A549 (cell line): ENCODE measurements at regions not wholly inside any gene's neighbourhood (a gene's known extent, or its start where the extent isn't known, plus 50 kb on each side); places are given as distances from the start of the nearest gene placed in this dataset.

Experiments used
- ATAC-seq, 2 experiments: fragments of 200-7000 bp in 1 of 2; fragments of >200 bp in 1 of 2; cut with Nextera tagmentation in 1 of 2; cut with Tn5 transposase in 1 of 2; 3 replicates each; pipeline versions ENCODE4 v1.8.0 to v1.9.1; 2018 to 2020; ENCODE audit warnings: mild to moderate bottlenecking in 1 of 2, moderate library complexity in 1 of 2
- CTCF ChIA-PET: fragments of 300-600 bp; sonication (Branson Sonifier 250); formaldehyde crosslinking; extraction: SDS; loops from one replicate; lab custom pipeline; 2021; ENCODE audit warnings: antibody characterized with exemption, inconsistent platforms; lab: Yijun Ruan, JAX
- POLR2A ChIA-PET: fragments of 350-600 bp; formaldehyde crosslinking; extraction: SDS; loops from one replicate; lab custom pipeline; 2021; ENCODE audit warnings: antibody characterized with exemption, inconsistent platforms; lab: Yijun Ruan, JAX
- DNase-seq, 2 experiments: peaks; one replicate each; pipeline versions ENCODE4 v3.0.0 to v3.0.0-alpha.2; 2011 to 2016; ENCODE audit warnings: low read depth in 1 of 2, low spot score in 1 of 2
- FAIRE-seq: peaks from 2 replicates; lab custom pipeline; 2011; peaks lifted over from hg19 to GRCh38; lab: Jason Lieb, UNC
- H3K27ac ChIP-seq, 2 experiments: fragments of >200 bp; sonication (Bioruptor Twin); formaldehyde crosslinking; 3 replicates each; pipeline ENCODE4 v1.5.1; 2016 to 2017
- H3K4me1 ChIP-seq: fragments of >200 bp; sonication (Bioruptor Twin); formaldehyde crosslinking; 3 replicates; pipeline ENCODE4 v1.6.1; 2016
- H3K4me2 ChIP-seq: fragments of >200 bp; sonication (Bioruptor Twin); formaldehyde crosslinking; 3 replicates; pipeline ENCODE4 v1.6.1; 2016
- H3K4me3 ChIP-seq: fragments of >200 bp; sonication (Bioruptor Twin); formaldehyde crosslinking; 3 replicates; pipeline ENCODE4 v1.5.1; 2016
- H3K9me3 ChIP-seq: fragments of >200 bp; sonication (Bioruptor Twin); formaldehyde crosslinking; 3 replicates; pipeline ENCODE4 v1.6.1; 2016
- ATOH8 ChIP-seq: fragments of 250-450 bp; sonication (Bioruptor Pico); IDR thresholded peaks from 2 replicates; pipeline ENCODE4 v1.5.0; 2020; ENCODE audit warnings: low read depth, mild to moderate bottlenecking, moderate library complexity
- BCL3 ChIP-seq: fragments of >200 bp; sonication (Bioruptor Twin); formaldehyde crosslinking; IDR thresholded peaks from 3 replicates; pipeline ENCODE4 v1.6.1; 2016
- CBX8 ChIP-seq: fragments of 200-600 bp; sonication (generic); IDR thresholded peaks from 2 replicates; pipeline ENCODE4 v1.6.1; 2016
- CEBPB ChIP-seq, 2 experiments: fragments of >200 bp in 1 of 2; sonication (Bioruptor Twin) in 1 of 2; formaldehyde crosslinking in 1 of 2; IDR thresholded peaks; 2 replicates each; pipeline ENCODE4 v1.6.1; 2012 to 2016
- CHD4 ChIP-seq: fragments of 200-600 bp; sonication (generic); IDR thresholded peaks from 2 replicates; pipeline ENCODE4 v1.6.1; 2016; ENCODE audit warnings: antibody characterized with exemption, mild to moderate bottlenecking, borderline replicate concordance
- CTCF ChIP-seq: fragments of >200 bp; sonication (Bioruptor Twin); formaldehyde crosslinking; IDR thresholded peaks from 3 replicates; pipeline ENCODE4 v1.5.1; 2016
- E2F6 ChIP-seq: IDR thresholded peaks from 2 replicates; pipeline ENCODE4 v1.6.1; 2012; ENCODE audit warnings: low read depth, borderline replicate concordance
- EHMT2 ChIP-seq: fragments of 200-600 bp; sonication (generic); IDR thresholded peaks from 2 replicates; pipeline ENCODE4 v1.6.1; 2016; ENCODE audit warnings: antibody characterized with exemption, low read depth, mild to moderate bottlenecking, moderate library complexity
- EP300 ChIP-seq, 2 experiments: fragments of >200 bp; sonication (Bioruptor Twin); formaldehyde crosslinking; IDR thresholded peaks; 2 replicates in 1 of 2; 3 replicates in 1 of 2; pipeline ENCODE4 v1.6.1; 2016 to 2017
- ESRRA ChIP-seq: fragments of 150-350 bp; IDR thresholded peaks from 2 replicates; pipeline ENCODE4 v1.6.1; 2014; ENCODE audit warnings: mild to moderate bottlenecking, low read length, borderline replicate concordance
- FOSL2 ChIP-seq, 2 experiments: fragments of 450-650 bp in 1 of 2; fragments of >200 bp in 1 of 2; sonication (Bioruptor Twin) in 1 of 2; formaldehyde crosslinking; IDR thresholded peaks; 2 replicates each; pipeline versions ENCODE4 v1.5.0 to v1.6.1; 2016 to 2020; ENCODE audit warnings: mild to moderate bottlenecking in 1 of 2, moderate library complexity in 1 of 2
- FOXS1 ChIP-seq: fragments of 250-450 bp; sonication (Bioruptor Pico); IDR thresholded peaks from 2 replicates; pipeline ENCODE4 v1.5.0; 2020; ENCODE audit warnings: mild to moderate bottlenecking, moderate library complexity
- GATA3 ChIP-seq: IDR thresholded peaks from 2 replicates; pipeline ENCODE4 v1.6.1; 2012; ENCODE audit warnings: borderline replicate concordance
- HEYL ChIP-seq: fragments of 250-450 bp; sonication (Bioruptor Pico); IDR thresholded peaks from 2 replicates; pipeline ENCODE4 v1.8.0; 2021; ENCODE audit warnings: mild to moderate bottlenecking, moderate library complexity
- HOXB13 ChIP-seq: fragments of 250-450 bp; sonication (Bioruptor Pico); IDR thresholded peaks from 2 replicates; pipeline ENCODE4 v1.5.0; 2020; ENCODE audit warnings: low read depth, mild to moderate bottlenecking, moderate library complexity
- HOXB5 ChIP-seq: fragments of 250-450 bp; sonication (Bioruptor Pico); IDR thresholded peaks from 2 replicates; pipeline ENCODE4 v1.5.0; 2020; ENCODE audit warnings: mild to moderate bottlenecking, moderate library complexity
- JUNB ChIP-seq: fragments of >200 bp; sonication (Bioruptor Twin); formaldehyde crosslinking; IDR thresholded peaks from 2 replicates; pipeline ENCODE4 v1.6.1; 2016
- KDM5A ChIP-seq: fragments of 200-600 bp; sonication (generic); IDR thresholded peaks from 2 replicates; pipeline ENCODE4 v1.6.1; 2016; ENCODE audit warnings: antibody characterized with exemption, mild to moderate bottlenecking
- MYC ChIP-seq: IDR thresholded peaks from 2 replicates; pipeline ENCODE4 v1.6.1; 2012; ENCODE audit warnings: mild to moderate bottlenecking, inconsistent platforms, low read length, improper control_type of control experiment, borderline replicate concordance
- NFE2L2 ChIP-seq: fragments of 150-350 bp; conservative IDR thresholded peaks from 2 replicates; pipeline ENCODE4 v1.6.1; 2014; ENCODE audit warnings: low read length
- NR3C1 ChIP-seq: fragments of >200 bp; sonication (Bioruptor Twin); formaldehyde crosslinking; IDR thresholded peaks from 3 replicates; pipeline ENCODE4 v1.6.1; 2017
- PHF8 ChIP-seq: fragments of 200-600 bp; sonication (generic); IDR thresholded peaks from 2 replicates; pipeline ENCODE4 v1.6.1; 2016; ENCODE audit warnings: low read depth, mild to moderate bottlenecking, antibody characterized with exemption, moderate library complexity, borderline replicate concordance
- POLR2A ChIP-seq: IDR thresholded peaks from 2 replicates; pipeline ENCODE4 v1.6.1; 2012; ENCODE audit warnings: mild to moderate bottlenecking, low read length
- POLR2AphosphoS2 ChIP-seq: conservative IDR thresholded peaks from 2 replicates; pipeline ENCODE4 v1.6.1; 2012; ENCODE audit warnings: low read length, improper control_type of control experiment, inconsistent platforms
- RAD21 ChIP-seq, 2 experiments: fragments of >200 bp in 1 of 2; sonication (Bioruptor Twin) in 1 of 2; formaldehyde crosslinking in 1 of 2; IDR thresholded peaks in 1 of 2; conservative IDR thresholded peaks in 1 of 2; 2 replicates in 1 of 2; 3 replicates in 1 of 2; pipeline ENCODE4 v1.6.1; 2012 to 2018; ENCODE audit warnings: inconsistent platforms in 1 of 2
- RARB ChIP-seq: fragments of 250-450 bp; sonication (Bioruptor Pico); IDR thresholded peaks from 2 replicates; pipeline ENCODE4 v1.8.0; 2021; ENCODE audit warnings: mild to moderate bottlenecking, moderate library complexity
- SREBF2 ChIP-seq: fragments of 450-650 bp; IDR thresholded peaks from 2 replicates; pipeline ENCODE4 v1.6.1; 2014; ENCODE audit warnings: mild to moderate bottlenecking, moderate library complexity
- TFCP2L1 ChIP-seq: fragments of 250-450 bp; sonication (Bioruptor Pico); IDR thresholded peaks from 2 replicates; pipeline ENCODE4 v1.5.0; 2021; ENCODE audit warnings: mild to moderate bottlenecking
- USF2 ChIP-seq: fragments of 450-650 bp; IDR thresholded peaks from 2 replicates; pipeline ENCODE4 v1.6.1; 2014; ENCODE audit warnings: antibody characterized with exemption
- ZFP36 ChIP-seq: fragments of 450-650 bp; IDR thresholded peaks from 2 replicates; pipeline ENCODE4 v1.6.1; 2014; ENCODE audit warnings: borderline replicate concordance; ENCODE audit not compliant: partially characterized antibody
- ZSCAN20 ChIP-seq: fragments of 250-450 bp; sonication (Bioruptor Pico); IDR thresholded peaks from 2 replicates; pipeline ENCODE4 v1.8.0; 2022; ENCODE audit warnings: mild to moderate bottlenecking, moderate library complexity
- WGBS: methylation state at CpG from one replicate; pipeline ENCODE4 v1.1.6; 2017; ENCODE audit errors: missing lambda C conversion rate; 5-methylcytosine and 5-hydroxymethylcytosine counted together

GRCh38 chr2:215528555-215528954, 92.7 kb upstream of the FN1 start:
- peaks cover 3% of the 10 kb centered on the region; the same call in 2 of the 3 replicates for H3K9me3 ChIP-seq
- ATAC-seq (peak; percentile 64 to 87; a peak in 5 of 6 replicates), DNase-seq (peak in 1 of 2 experiments; percentile 62), FAIRE-seq (no peak)
- ChIA-PET CTCF (no interaction called here), POLR2A (no interaction called here)
- TF ChIP-seq EP300 (IDR thresholded peaks at IDR 0.05) (0 out of 5 replicates have a peak, but pooled peaks of 1 of the 2 experiments have one; percentile 17), GATA3 (peak; percentile 36; the same call in 1 of the 2 replicates), CEBPB (IDR thresholded peaks at IDR 0.05) (peak in 1 of 2 experiments; percentile 32; a peak in 1 of 4 replicates), ATOH8 (CRISPR knock-in tag) (no peak), FOSL2 (IDR thresholded peaks at IDR 0.05) (peak; percentile 33; the same call in 1 of the 2 replicates), FOSL2 (CRISPR knock-in tag; IDR thresholded peaks at IDR 0.05) (peak; percentile 65), JUNB (peak; percentile 64), KDM5A (no peak), RAD21 (conservative IDR thresholded peaks at IDR 0.05 in 1 of 2, IDR thresholded peaks at IDR 0.05 in 1 of 2) (no peak; a peak in 1 of 5 replicates)
- 0 out of 3 replicates have a peak overlapping the region, but pooled peaks have one; percentile 14 for H3K4me2 ChIP-seq
- no peak overlapping the region for H3K4me3 ChIP-seq
- 33% methylated on average over 2 of the region's 2 CpGs for WGBS
- peaks cover 39% of the 10 kb centered on the region for H3K4me1 ChIP-seq
- H3K27ac ChIP-seq: peak overlapping the region; percentile 55 to 67; a peak in 5 of 6 replicates

- Histone ChIP-seq H3K27ac (peak overlapping the region; percentile 20 to 55; a peak in 2 of 6 replicates), H3K9me3 (peaks cover 3% of the 10 kb centered on the region; the same call in 2 of the 3 replicates), H3K4me3 (no peak overlapping the region), H3K4me2 (0 out of 3 replicates have a peak overlapping the region, but pooled peaks have one; percentile 14), H3K4me1 (peaks cover 39% of the 10 kb centered on the region)
- WGBS: 93% methylated on average over 1 of the region's 1 CpG
- FAIRE-seq (no peak), ATAC-seq (no peak), DNase-seq (no peak)
- ChIA-PET POLR2A (no interaction called here), CTCF (interaction anchor here (0.5 kb wide), 1 partner anchor 195 kb away, joined by 3 read pairs; no protein-coding TSS in a partner anchor)
- TF ChIP-seq CHD4 (no peak), TFCP2L1 (no peak), CBX8 (no peak), MYC (no peak), E2F6 (no peak), EHMT2 (no peak), NR3C1 (no peak), HOXB13 (CRISPR knock-in tag) (no peak), CTCF (no peak)
Measured at GRCh38 chr2:215527736-215528135, 91.9 kb upstream of the FN1 start.

- no peak for ATAC-seq
- Histone ChIP-seq H3K4me1 (peaks cover 32% of the 10 kb centered on the region), H3K4me3 (no peak overlapping the region), H3K9me3 (peaks cover 3% of the 10 kb centered on the region; the same call in 2 of the 3 replicates), H3K4me2 (no peak overlapping the region), H3K27ac (0 out of 6 replicates have a peak overlapping the region, but pooled peaks of 1 of the 2 experiments have one; percentile 10)
- POLR2A ChIA-PET: no interaction called here
- WGBS: 90% methylated on average over 3 of the region's 4 CpGs
- FAIRE-seq: no peak
- DNase-seq: no peak
- TF ChIP-seq FOXS1 (no peak), PHF8 (no peak), NFE2L2 (no peak), SREBF2 (no peak), USF2 (no peak), HOXB5 (CRISPR knock-in tag) (no peak), CHD4 (no peak), RARB (no peak), ESRRA (no peak), ZSCAN20 (no peak), FOSL2 (IDR thresholded peaks at IDR 0.05) (no peak), FOSL2 (CRISPR knock-in tag; IDR thresholded peaks at IDR 0.05) (no peak), HEYL (no peak), ZFP36 (no peak), BCL3 (no peak), POLR2A (no peak), POLR2AphosphoS2 (no peak), KDM5A (no peak)
- CTCF ChIA-PET: no interaction called here
Measured at GRCh38 chr2:215526341-215526740, 90.5 kb upstream of the FN1 start.
